ENCODE measurements at regions not wholly inside any gene's neighbourhood (a gene's known extent, or its start where the extent isn't known, plus 50 kb on each side); places are given as distances from the start of the nearest gene placed in this dataset.

- Histone ChIP-seq H3K4me1 (ENCODE audit: control insufficient read depth, extremely low read depth, insufficient read depth, low read length) (peaks cover 3% of the 10 kb centered on the region), H3K4me3 (replicated peaks in 1 of 3; ENCODE audit: insufficient read depth in 1 of 3, low read depth in 1 of 3, low read length in 3 of 3) (no peak overlapping the region), H3K9me3 (replicated peaks; ENCODE audit: control insufficient read depth, insufficient read depth, low read length) (no peaks in the 10 kb centered on the region), H3K9me1 (replicated peaks; ENCODE audit: control insufficient read depth, extremely low read depth, insufficient read depth, low read length) (no peaks in the 10 kb centered on the region), H3K36me3 (ENCODE audit: control insufficient read depth in 2 of 2, extremely low read depth in 1 of 2, insufficient read depth in 2 of 2, low read length in 2 of 2) (no peaks in the 10 kb centered on the region), H3K27me3 (ENCODE audit: control insufficient read depth in 2 of 2, insufficient read depth in 2 of 2, low read length in 2 of 2) (no peaks in the 10 kb centered on the region), H4K20me1 (replicated peaks; ENCODE audit: control insufficient read depth, extremely low read depth, insufficient read depth, low read length) (no peaks in the 10 kb centered on the region), H3K9ac (replicated peaks; ENCODE audit: extremely low read depth, insufficient read depth, low read length) (no peak overlapping the region), H3K79me2 (ENCODE audit: control insufficient read depth, insufficient read depth, low read length) (no peaks in the 10 kb centered on the region), H2AFZ (ENCODE audit: low read depth, low read length) (no peak overlapping the region), H3K27ac (ENCODE audit: insufficient read depth, low read depth, low read length) (no peak overlapping the region), H3K4me2 (ENCODE audit: insufficient read depth, low read length) (no peak overlapping the region)
- FAIRE-seq = no peak
- TF ChIP-seq CTCF (IDR thresholded peaks at IDR 0.05; ENCODE audit: extremely low read depth in 1 of 2, insufficient read depth in 1 of 2, low read depth in 1 of 2, low read length in 2 of 2) (no peak), JUN (IDR thresholded peaks at IDR 0.05; ENCODE audit: borderline replicate concordance, insufficient read depth, insufficient read length, low read depth) (no peak), GATA2 (IDR thresholded peaks at IDR 0.05; ENCODE audit: insufficient read depth, insufficient read length, low read depth, low read length) (no peak), MYC (IDR thresholded peaks at IDR 0.05; ENCODE audit: low read depth, low read length) (no peak), FOS (IDR thresholded peaks at IDR 0.05; ENCODE audit: borderline replicate concordance, insufficient read depth, low read length) (no peak), POLR2A (IDR thresholded peaks at IDR 0.05; ENCODE audit: low read depth, low read length) (no peak), MAX (IDR thresholded peaks at IDR 0.05; ENCODE audit: insufficient read depth, insufficient read length) (no peak), POLR2AphosphoS5 (IDR thresholded peaks at IDR 0.05; ENCODE audit: insufficient read depth, low read depth, low read length) (no peak), EZH2 (IDR thresholded peaks at IDR 0.05; ENCODE audit: borderline replicate concordance, low read depth, low read length, severe bottlenecking) (no peak)
- POLR2A ChIA-PET = no interaction called here
- DNase-seq (ENCODE audit: low read depth, low spot score) = no peak
- dilution Hi-C loops (cut with MboI; ENCODE audit: extremely low pct_ligation_motif_present, low sequenced_read_pairs) = no loop called here
- BruUV-seq (replicated peaks) = no TSS peak
- intact Hi-C loops (cut with micrococcal nuclease) = no loop called here
- CTCF ChIA-PET = no interaction called here
These were observed 64.2 kb upstream of the COL1A2 start for GRCh38 chr7:94330269-94331020.
